ENCODE measurements at regions not wholly inside any gene's neighbourhood (a gene's known extent, or its start where the extent isn't known, plus 50 kb on each side); places are given as distances from the start of the nearest gene placed in this dataset.
"Not testable (repeated sequence)": the region's sequence is repeated elsewhere in the genome, so short reads cannot be mapped to it uniquely, and the experiment has no call there.

DNA sequence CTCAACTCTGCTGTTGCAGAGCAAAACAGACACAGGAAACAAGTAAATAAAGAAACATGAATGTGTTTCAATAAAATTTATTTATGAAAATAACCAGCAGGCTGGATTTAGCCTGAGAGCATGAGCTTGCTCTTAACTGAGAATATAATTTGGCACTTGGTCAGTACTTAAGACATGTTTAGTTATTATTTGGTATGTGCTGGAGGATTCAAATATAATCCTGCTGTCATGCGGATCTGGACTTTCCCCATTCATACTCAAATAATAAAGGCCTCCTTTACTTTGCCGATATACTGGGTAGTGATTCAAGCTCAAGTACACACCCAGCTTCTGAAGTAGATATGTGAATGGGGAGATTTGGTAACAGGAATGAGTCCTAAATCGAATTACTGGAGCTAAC, 465.5 kb upstream of the HS3ST1 start:
- DNase-seq: no peak

DNA sequence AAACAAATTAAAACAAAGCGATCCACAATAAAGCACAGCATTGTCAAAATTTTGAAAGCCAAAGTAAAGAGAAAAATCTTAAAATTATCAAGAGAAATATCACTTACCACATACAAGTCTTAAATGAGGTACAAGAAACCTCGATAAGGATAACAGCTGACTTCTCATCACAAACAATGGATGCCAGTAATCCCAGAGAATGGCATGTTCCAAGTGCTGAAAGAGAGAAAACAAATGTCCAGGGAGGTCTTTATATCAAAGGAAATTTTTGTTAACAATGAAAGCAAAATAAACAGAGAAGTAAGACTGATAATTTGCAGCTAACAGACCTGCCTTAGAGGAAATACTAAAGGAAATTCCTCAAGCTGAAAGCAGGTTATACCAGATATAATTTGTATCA, 460.4 kb upstream of the HS3ST1 start:
- no peak for DNase-seq

GRCh38 chr4:11881947-11882346, 453.3 kb upstream of the HS3ST1 start:
- DNase-seq: no peak

DNA sequence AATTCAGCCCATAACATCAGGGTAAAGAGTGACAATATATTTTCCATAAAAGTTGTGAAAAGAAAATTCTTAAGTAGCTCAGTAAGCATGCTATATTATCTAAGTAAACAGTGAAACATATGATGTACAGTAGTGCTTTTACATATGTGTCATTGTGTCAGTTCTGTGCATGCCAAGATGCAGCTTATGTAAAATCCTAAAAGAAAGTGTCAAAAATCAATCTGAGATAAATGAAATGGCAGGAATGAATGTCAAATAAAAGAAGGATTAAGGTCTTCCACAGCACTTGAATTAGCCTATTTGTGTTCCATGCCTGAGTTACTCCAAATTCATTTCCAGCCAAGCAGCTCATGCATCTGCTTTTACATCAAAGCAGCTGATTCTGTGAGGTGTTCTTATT, 452.7 kb upstream of the HS3ST1 start:
- no peak for DNase-seq

DNA sequence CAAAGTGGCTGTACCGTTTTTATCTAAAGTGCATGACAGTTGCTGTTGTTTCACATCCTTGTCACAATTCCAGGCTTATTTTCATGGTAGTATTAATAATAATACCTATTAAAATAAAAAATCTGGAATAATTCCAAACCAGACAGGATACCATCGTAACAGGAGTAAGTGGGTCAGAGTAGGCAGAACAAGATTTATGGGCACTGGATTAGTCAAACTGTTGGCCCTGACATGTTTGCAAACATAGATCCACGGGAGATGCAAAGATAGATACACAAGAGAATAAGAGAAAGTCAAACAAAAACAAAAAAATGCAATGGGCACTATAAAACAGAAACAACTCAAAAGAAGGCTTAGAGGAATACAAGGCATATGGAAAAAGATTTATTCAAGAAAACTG, 449.5 kb upstream of the HS3ST1 start:
- DNase-seq: no peak

GRCh38 chr4:11876104-11876503, 447.4 kb upstream of the HS3ST1 start:
- DNase-seq: no peak

DNA sequence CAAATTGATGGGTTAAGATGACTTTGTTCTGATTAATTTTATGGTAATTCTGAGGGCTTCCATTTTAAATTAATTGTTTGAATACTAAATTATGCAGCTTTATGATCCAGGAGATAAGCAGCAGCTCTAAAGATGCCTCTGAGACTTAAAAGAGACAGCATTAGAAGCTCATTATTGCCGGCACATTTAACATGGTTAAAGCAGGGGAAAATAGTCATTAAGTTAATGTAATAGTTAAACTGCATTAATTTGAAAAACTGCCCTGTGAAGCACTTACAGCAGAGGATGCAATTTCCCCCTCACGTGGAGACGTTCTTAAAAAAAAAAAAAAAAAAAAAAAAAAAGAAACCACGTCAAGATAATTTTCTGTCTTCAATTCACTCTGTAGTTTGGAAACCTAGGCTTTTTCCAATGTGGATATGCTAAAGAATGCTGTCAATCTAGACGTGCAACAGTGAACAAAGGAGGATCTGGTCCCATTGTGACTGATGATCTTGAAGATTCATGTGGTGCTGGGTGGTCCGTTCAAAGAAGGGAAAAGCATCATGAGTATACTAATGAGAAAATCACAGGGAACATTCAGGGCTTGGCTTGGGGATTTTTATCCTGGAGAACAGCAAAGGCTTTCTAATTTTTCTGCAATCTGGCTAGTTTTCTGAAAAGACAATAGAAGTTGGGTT, 440.6 kb upstream of the HS3ST1 start:
- DNase-seq: no peak

DNA sequence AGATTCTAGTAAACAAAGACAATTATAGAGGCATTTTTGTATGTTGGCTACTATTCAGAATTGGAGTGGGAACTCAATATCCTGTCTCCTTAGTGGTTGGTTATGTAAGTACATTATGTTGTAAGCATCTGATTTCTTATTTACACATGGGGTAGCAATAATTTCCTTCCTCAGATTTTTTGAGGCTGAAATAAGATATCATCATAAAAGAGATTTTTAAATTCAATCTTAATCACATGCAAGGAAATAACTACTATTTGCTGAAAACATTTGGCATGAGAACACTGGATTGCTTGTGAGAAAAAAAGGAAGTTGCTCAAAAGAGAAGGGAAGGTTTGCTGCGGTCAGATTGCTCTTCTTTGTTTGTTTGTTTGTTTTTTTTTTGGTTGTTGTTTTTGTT, 437.7 kb upstream of the HS3ST1 start:
- no peak for DNase-seq

GRCh38 chr4:11860996-11861395, 432.3 kb upstream of the HS3ST1 start:
- no peak for DNase-seq

- no peak for DNase-seq
Observed at GRCh38 chr4:11857881-11858280, 429.2 kb upstream of the HS3ST1 start.

- no peak for DNase-seq
Observed at GRCh38 chr4:11847167-11847566, 418.5 kb upstream of the HS3ST1 start.

GRCh38 chr4:11843927-11844326, 415.2 kb upstream of the HS3ST1 start:
- DNase-seq: no peak

- DNase-seq: no peak
Observed at GRCh38 chr4:11843340-11843739, 414.6 kb upstream of the HS3ST1 start.

- no peak for DNase-seq
Observed at GRCh38 chr4:11842620-11843263, 414.0 kb upstream of the HS3ST1 start.

GRCh38 chr4:11839889-11840288, 411.2 kb upstream of the HS3ST1 start:
- no peak for DNase-seq

DNA sequence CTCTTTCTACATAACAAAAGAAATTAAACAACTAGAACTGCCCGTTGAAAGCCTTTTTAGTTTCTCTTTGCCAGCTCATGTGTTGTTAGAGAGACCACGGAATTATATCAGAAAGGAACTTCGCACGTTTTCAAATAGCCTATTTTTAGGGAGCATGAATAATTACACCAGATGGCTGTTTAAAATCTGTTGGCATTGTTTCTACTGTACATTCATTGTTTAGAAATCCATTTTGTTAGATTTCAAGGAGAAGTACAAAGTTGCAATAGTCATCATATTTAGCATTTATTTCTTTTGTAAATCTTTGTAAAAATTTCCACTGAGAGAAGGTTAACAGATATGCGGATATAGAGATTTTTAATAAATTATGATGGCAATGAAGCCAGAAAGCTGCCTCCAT, 403.0 kb upstream of the HS3ST1 start:
- no peak for DNase-seq

DNA sequence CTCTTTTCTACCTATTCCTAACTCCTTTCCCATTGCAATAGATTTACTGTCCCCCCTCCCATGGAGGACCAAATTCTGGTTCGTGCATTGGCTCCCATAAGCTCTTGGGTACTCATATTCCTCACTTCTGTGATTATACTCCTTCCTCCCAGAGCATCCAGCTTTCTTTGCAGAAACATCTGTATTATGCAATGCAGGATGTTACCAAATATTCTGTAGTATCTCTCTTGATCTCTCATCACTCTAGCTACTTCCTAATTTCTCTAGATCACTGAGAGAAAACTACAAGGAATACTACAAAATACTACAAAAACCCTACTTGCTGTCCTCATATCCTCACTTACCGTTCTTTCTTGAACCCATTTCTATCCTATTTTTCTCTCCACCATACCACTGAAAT, 395.9 kb upstream of the HS3ST1 start:
- no peak for DNase-seq

- no peak for DNase-seq
Observed at GRCh38 chr4:11821772-11822430, 393.2 kb upstream of the HS3ST1 start.

- no peak for DNase-seq
Observed at GRCh38 chr4:11817088-11817487, 388.4 kb upstream of the HS3ST1 start.

DNA sequence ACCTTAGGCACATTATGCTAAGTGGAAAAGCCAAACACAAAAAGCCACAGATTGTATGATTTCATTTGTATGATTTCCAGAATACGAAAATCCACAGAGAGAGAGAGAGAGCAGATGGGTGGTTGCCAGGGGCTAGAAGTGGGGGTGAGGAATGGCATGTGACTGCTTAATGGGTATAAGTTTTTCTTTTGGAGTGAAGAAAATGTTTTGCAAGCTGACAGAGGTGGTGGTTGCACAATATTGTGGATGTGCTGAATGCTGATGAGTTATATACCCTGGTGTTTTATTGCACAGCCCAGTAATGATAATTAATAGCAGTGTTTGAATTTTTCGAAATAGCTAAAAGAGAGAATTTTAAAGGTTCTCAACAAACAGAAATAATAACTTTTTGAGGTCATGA, 386.1 kb upstream of the HS3ST1 start:
- DNase-seq: no peak

GRCh38 chr4:11813951-11814446, 385.3 kb upstream of the HS3ST1 start:
- DNase-seq: no peak

- DNase-seq: not testable (repeated sequence)
Observed at GRCh38 chr4:11811521-11811920, 382.8 kb upstream of the HS3ST1 start.

- DNase-seq: peak; percentile 12
Observed at GRCh38 chr4:11805842-11806241, 377.1 kb upstream of the HS3ST1 start.
